PC-3 (cell line): ENCODE measurements at regions not wholly inside any gene's neighbourhood (a gene's known extent, or its start where the extent isn't known, plus 50 kb on each side); places are given as distances from the start of the nearest gene placed in this dataset.

Experiments
- ATAC-seq: fragments of 200-7000 bp; cut with Tn5 transposase; 2 replicates; pipeline ENCODE4 v1.9.1; 2020; ENCODE audit warnings: mild to moderate bottlenecking, moderate library complexity
- BruUV-seq: library from RNA; stranded (reverse); fragments of 400-500 nt; replicated peaks from 2 replicates; lab custom pipeline; 2021; lab: Mats Ljungman, UMichigan
- CTCF ChIA-PET: fragments of 300-600 bp; sonication (Branson Sonifier 250); formaldehyde crosslinking; loops from one replicate; lab custom pipeline; 2022; ENCODE audit warnings: antibody characterized with exemption; lab: Charles Lee
- POLR2A ChIA-PET: fragments of 300-600 bp; sonication (Branson Sonifier 250); formaldehyde crosslinking; loops from one replicate; lab custom pipeline; 2022; ENCODE audit warnings: antibody characterized with exemption; ENCODE audit not compliant: unreplicated experiment; lab: Charles Lee
- DNase-seq: peaks from one replicate; pipeline ENCODE4 v3.0.0-alpha.2; 2015
- H2AFZ ChIP-seq: fragments of 300-600 bp; sonication (generic); 2 replicates; pipeline ENCODE4 v1.6.0; 2016; ENCODE audit warnings: antibody characterized with exemption, low read length
- H3F3A ChIP-seq: fragments of 300-600 bp; sonication (generic); one replicate; pipeline ENCODE4 v1.6.0; 2017; ENCODE audit warnings: antibody characterized with exemption, low read length, control low read depth, mild to moderate bottlenecking; ENCODE audit not compliant: unreplicated experiment
- H3K27ac ChIP-seq: fragments of 300-600 bp; sonication (generic); 2 replicates; pipeline ENCODE4 v1.5.1; 2016; ENCODE audit warnings: mild to moderate bottlenecking, low read length
- H3K27me3 ChIP-seq: fragments of 300-600 bp; sonication (generic); 2 replicates; pipeline ENCODE4 v1.6.1; 2016; ENCODE audit warnings: low read length, mixed read lengths
- H3K36me3 ChIP-seq: fragments of 300-600 bp; sonication (generic); 2 replicates; pipeline ENCODE4 v1.6.1; 2016; ENCODE audit warnings: low read depth, mixed run types, low read length, mixed read lengths
- H3K4me1 ChIP-seq: fragments of 300-600 bp; sonication (generic); 2 replicates; pipeline ENCODE4 v1.5.1; 2016; ENCODE audit warnings: low read length; ENCODE audit not compliant: insufficient read depth
- H3K4me2 ChIP-seq: fragments of 300-600 bp; sonication (generic); 2 replicates; pipeline ENCODE4 v1.6.0; 2016; ENCODE audit warnings: low read length
- H3K4me3 ChIP-seq: fragments of 300-600 bp; sonication (generic); 2 replicates; pipeline ENCODE4 v1.5.1; 2016; ENCODE audit warnings: mild to moderate bottlenecking, low read length, mixed read lengths
- H3K79me2 ChIP-seq: fragments of 300-600 bp; sonication (generic); 2 replicates; pipeline ENCODE4 v1.6.1; 2017; ENCODE audit warnings: low read length, mixed read lengths
- H3K9ac ChIP-seq: fragments of 300-600 bp; sonication (generic); 2 replicates; pipeline ENCODE4 v1.6.0; 2016; ENCODE audit warnings: mild to moderate bottlenecking, low read length
- H3K9me2 ChIP-seq: fragments of 300-600 bp; sonication (generic); replicated peaks from 2 replicates; pipeline ENCODE4 v1.6.1; 2016; ENCODE audit warnings: mixed run types, low read length, mixed read lengths
- H3K9me3 ChIP-seq: fragments of 300-600 bp; sonication (generic); 2 replicates; pipeline ENCODE4 v1.6.1; 2016; ENCODE audit warnings: low read length, mixed read lengths
- H4K20me1 ChIP-seq: fragments of 300-600 bp; sonication (generic); 2 replicates; pipeline ENCODE4 v1.6.1; 2016; ENCODE audit warnings: low read length, mixed read lengths
- EZH2 ChIP-seq: fragments of 300-600 bp; sonication (generic); IDR thresholded peaks from one replicate; pipeline ENCODE4 v1.6.1; 2017; ENCODE audit warnings: antibody characterized with exemption, mild to moderate bottlenecking, low read length; ENCODE audit not compliant: unreplicated experiment
- EZH2phosphoT487 ChIP-seq: fragments of 300-600 bp; sonication (generic); IDR thresholded peaks from 2 replicates; pipeline ENCODE4 v1.6.1; 2018; ENCODE audit warnings: mild to moderate bottlenecking, antibody characterized with exemption, low read length, borderline replicate concordance
- intact Hi-C: fragments of 100-400 bp; cut with micrococcal nuclease; formaldehyde crosslinking; loops from 2 replicates; pipeline ENCODE4 v1.9.0; 2023
- TF ChIP-seq, protein P1 (sequence below): fragments of 300-600 bp; sonication (generic); conservative IDR thresholded peaks from 2 replicates; pipeline ENCODE4 v1.5.1; 2017; ENCODE audit warnings: antibody characterized with exemption, low read depth, mild to moderate bottlenecking, low read length

DNA sequence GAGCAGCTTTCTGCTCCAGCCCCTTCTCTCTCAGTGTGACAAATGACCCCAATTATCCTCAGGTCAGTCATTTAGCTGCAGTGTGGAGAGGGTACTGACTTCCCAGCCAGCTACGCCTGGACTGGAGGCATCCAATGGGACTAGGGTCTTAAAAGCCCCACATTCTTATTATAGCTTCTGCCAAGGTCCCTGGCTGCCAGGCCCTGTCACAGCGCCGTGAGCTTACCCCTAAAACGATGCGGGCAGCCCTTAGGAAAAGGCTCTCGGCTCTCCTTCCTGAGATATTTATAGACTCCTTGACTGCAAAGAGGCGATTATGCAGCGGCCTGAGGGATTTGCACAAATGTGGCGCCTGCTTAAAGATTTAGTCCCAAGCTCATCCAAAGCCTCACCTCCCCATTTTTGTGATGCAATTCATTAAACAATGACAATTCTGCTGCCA lies 69.2 kb upstream of the EDAR start:
- Histone ChIP-seq H3K9me2 (no peaks in the 10 kb centered on the region), H3K27ac (no peak overlapping the region), H3K9ac (no peak overlapping the region), H2AFZ (no peak overlapping the region), H3K4me1 (no peaks in the 10 kb centered on the region), H3K4me2 (no peak overlapping the region), H3K27me3 (no peaks in the 10 kb centered on the region), H3F3A (no peaks in the 10 kb centered on the region), H3K36me3 (no peaks in the 10 kb centered on the region), H3K79me2 (no peaks in the 10 kb centered on the region), H3K4me3 (no peak overlapping the region), H4K20me1 (no peaks in the 10 kb centered on the region), H3K9me3 (no peaks in the 10 kb centered on the region)
- no TSS peak for BruUV-seq
- intact Hi-C loops: no loop called here
- CTCF ChIA-PET: no interaction called here
- POLR2A ChIA-PET: no interaction called here
- ATAC-seq (no peak), DNase-seq (no peak)
- TF ChIP-seq, protein P1, sequence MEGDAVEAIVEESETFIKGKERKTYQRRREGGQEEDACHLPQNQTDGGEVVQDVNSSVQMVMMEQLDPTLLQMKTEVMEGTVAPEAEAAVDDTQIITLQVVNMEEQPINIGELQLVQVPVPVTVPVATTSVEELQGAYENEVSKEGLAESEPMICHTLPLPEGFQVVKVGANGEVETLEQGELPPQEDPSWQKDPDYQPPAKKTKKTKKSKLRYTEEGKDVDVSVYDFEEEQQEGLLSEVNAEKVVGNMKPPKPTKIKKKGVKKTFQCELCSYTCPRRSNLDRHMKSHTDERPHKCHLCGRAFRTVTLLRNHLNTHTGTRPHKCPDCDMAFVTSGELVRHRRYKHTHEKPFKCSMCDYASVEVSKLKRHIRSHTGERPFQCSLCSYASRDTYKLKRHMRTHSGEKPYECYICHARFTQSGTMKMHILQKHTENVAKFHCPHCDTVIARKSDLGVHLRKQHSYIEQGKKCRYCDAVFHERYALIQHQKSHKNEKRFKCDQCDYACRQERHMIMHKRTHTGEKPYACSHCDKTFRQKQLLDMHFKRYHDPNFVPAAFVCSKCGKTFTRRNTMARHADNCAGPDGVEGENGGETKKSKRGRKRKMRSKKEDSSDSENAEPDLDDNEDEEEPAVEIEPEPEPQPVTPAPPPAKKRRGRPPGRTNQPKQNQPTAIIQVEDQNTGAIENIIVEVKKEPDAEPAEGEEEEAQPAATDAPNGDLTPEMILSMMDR: no peak
- TF ChIP-seq EZH2 (no peak), EZH2phosphoT487 (no peak)

DNA sequence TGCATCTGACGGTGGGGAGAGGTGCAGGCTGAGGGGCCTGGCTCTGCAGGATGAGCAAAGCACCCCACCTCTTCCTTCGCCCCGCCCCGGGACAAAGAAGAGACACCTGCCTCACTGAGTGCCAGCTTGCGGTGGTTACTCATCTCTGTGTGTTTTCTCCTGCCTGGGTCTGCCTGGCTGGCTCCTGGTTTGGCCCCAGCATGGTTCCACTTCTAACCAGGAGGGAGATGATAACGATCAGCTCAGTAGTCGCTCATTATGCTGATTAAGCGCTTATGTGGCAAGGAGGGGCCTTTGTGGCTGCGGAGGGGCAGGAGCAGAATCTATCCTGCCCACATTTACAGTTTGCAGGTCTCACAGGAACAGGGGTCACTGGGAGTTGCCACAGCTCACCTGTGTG lies 68.7 kb upstream of the EDAR start:
- ChIA-PET POLR2A (no interaction called here), CTCF (no interaction called here)
- DNase-seq (no peak), ATAC-seq (no peak)
- H3K27ac ChIP-seq: no peak overlapping the region
- H3K4me1 ChIP-seq: no peaks in the 10 kb centered on the region
- no peaks in the 10 kb centered on the region for H3K9me2 ChIP-seq
- no peak overlapping the region for H3K4me2 ChIP-seq
- BruUV-seq: no TSS peak
- intact Hi-C loops: no loop called here
- TF ChIP-seq EZH2phosphoT487: no peak
- no peak overlapping the region for H2AFZ ChIP-seq
- H3K79me2 ChIP-seq: no peaks in the 10 kb centered on the region
- H3K4me3 ChIP-seq: no peak overlapping the region
- H3K9me3 ChIP-seq: no peaks in the 10 kb centered on the region
- no peaks in the 10 kb centered on the region for H3K36me3 ChIP-seq
- no peaks in the 10 kb centered on the region for H4K20me1 ChIP-seq
- no peaks in the 10 kb centered on the region for H3K27me3 ChIP-seq
- H3K9ac ChIP-seq: no peak overlapping the region
- no peaks in the 10 kb centered on the region for H3F3A ChIP-seq

DNA sequence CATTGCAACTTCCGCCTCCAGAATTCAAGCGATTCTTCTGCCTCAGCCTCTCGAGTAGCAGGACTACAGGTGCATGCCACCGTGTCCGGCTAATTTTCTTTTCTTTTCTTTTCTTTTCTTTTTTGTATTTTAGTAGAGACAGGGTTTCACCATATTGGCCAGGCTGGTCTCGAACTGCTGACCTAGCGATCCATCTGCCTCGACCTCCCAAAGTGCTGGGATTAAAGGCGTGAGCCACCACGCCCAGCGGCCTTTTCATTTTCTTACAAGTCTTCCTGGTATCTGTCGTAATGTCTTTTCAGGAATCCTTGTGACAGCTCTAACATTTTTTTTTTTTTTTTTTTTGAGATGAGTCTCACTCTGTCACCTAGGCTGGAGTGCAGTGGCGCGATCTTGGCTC lies 66.4 kb upstream of the EDAR start:
- Histone ChIP-seq H3K36me3 (no peaks in the 10 kb centered on the region), H3K27ac (no peak overlapping the region), H3K4me3 (no peak overlapping the region), H3K79me2 (no peaks in the 10 kb centered on the region), H3F3A (no peaks in the 10 kb centered on the region), H3K27me3 (no peaks in the 10 kb centered on the region), H3K9me2 (no peaks in the 10 kb centered on the region), H3K4me1 (no peaks in the 10 kb centered on the region), H2AFZ (no peak overlapping the region), H3K4me2 (no peak overlapping the region), H3K9ac (no peak overlapping the region), H4K20me1 (no peaks in the 10 kb centered on the region), H3K9me3 (no peaks in the 10 kb centered on the region)
- ChIA-PET CTCF (no interaction called here), POLR2A (no interaction called here)
- BruUV-seq: no TSS peak
- TF ChIP-seq, protein P1: no peak
- TF ChIP-seq EZH2: no peak
- TF ChIP-seq EZH2phosphoT487: no peak
- ATAC-seq: no peak
- DNase-seq: no peak
- intact Hi-C loops: no loop called here
